Middle frontal gyrus (tissue), 1 donor: ENCODE measurements at regions not wholly inside any gene's neighbourhood (a gene's known extent, or its start where the extent isn't known, plus 50 kb on each side); places are given as distances from the start of the nearest gene placed in this dataset.
"Not testable (repeated sequence)": the region's sequence is repeated elsewhere in the genome, so short reads cannot be mapped to it uniquely, and the experiment has no call there.

Source experiments
- DNase-seq: peaks from one replicate; pipeline ENCODE4 v3.0.0-alpha.2; 2015; ENCODE audit warnings: low spot score; ENCODE audit errors: extremely low spot score

- DNase-seq: no peak
These were observed 204.4 kb downstream of the OTUD1 start for GRCh38 chr10:23643111-23643780.

- DNase-seq: no peak
These were observed 209.7 kb downstream of the OTUD1 start for GRCh38 chr10:23648618-23649017.

- no peak for DNase-seq
These were observed 217.9 kb downstream of the OTUD1 start for GRCh38 chr10:23656735-23657134.

- no peak for DNase-seq
These were observed 218.8 kb downstream of the OTUD1 start for GRCh38 chr10:23657677-23658076.

- not testable (repeated sequence) for DNase-seq
These were observed 233.0 kb downstream of the OTUD1 start for GRCh38 chr10:23671866-23672265.

- no peak for DNase-seq
These were observed 236.7 kb downstream of the OTUD1 start for GRCh38 chr10:23675585-23675984.

- DNase-seq: no peak
These were observed 237.4 kb downstream of the OTUD1 start for GRCh38 chr10:23676296-23676695.

GRCh38 chr10:23686722-23687121, 247.8 kb downstream of the OTUD1 start:
- DNase-seq: no peak

- no peak for DNase-seq
These were observed 253.9 kb downstream of the OTUD1 start for GRCh38 chr10:23692736-23693135.

- DNase-seq: no peak
These were observed 254.6 kb downstream of the OTUD1 start for GRCh38 chr10:23693501-23693901.

GRCh38 chr10:23693925-23694324, 255.1 kb downstream of the OTUD1 start:
- no peak for DNase-seq

- no peak for DNase-seq
These were observed 255.6 kb downstream of the OTUD1 start for GRCh38 chr10:23694446-23694920.

GRCh38 chr10:23694921-23695824, 256.3 kb downstream of the OTUD1 start:
- no peak for DNase-seq

GRCh38 chr10:23695825-23696420, 257.0 kb downstream of the OTUD1 start:
- no peak for DNase-seq

- no peak for DNase-seq
These were observed 257.6 kb downstream of the OTUD1 start for GRCh38 chr10:23696476-23696875.

- no peak for DNase-seq
These were observed 264.1 kb downstream of the OTUD1 start for GRCh38 chr10:23702977-23703414.

GRCh38 chr10:23715363-23715762, 276.5 kb downstream of the OTUD1 start:
- no peak for DNase-seq

- DNase-seq: no peak
These were observed 279.0 kb downstream of the OTUD1 start for GRCh38 chr10:23717913-23718312.

- DNase-seq: no peak
These were observed 280.1 kb downstream of the OTUD1 start for GRCh38 chr10:23718946-23719345.

GRCh38 chr10:23723796-23724195, 284.9 kb downstream of the OTUD1 start:
- DNase-seq: no peak

GRCh38 chr10:23725548-23725947, 286.7 kb downstream of the OTUD1 start:
- no peak for DNase-seq

- DNase-seq: no peak
These were observed 303.5 kb downstream of the OTUD1 start for GRCh38 chr10:23742368-23742767.
